GM12892 (cell line): ENCODE measurements at regions not wholly inside any gene's neighbourhood (a gene's known extent, or its start where the extent isn't known, plus 50 kb on each side); places are given as distances from the start of the nearest gene placed in this dataset.
"Not testable (repeated sequence)": the region's sequence is repeated elsewhere in the genome, so short reads cannot be mapped to it uniquely, and the experiment has no call there.

ENCODE experiments used
- POLR2A ChIP-seq: IDR thresholded peaks from 2 replicates; pipeline ENCODE4 v1.6.1; 2011; ENCODE audit warnings: low read depth, low read length, control low read depth
- POLR2AphosphoS5 ChIP-seq: IDR thresholded peaks from 2 replicates; pipeline ENCODE4 v1.6.1; 2011; ENCODE audit warnings: low read depth, low read length, control low read depth
- TAF1 ChIP-seq: IDR thresholded peaks from 2 replicates; pipeline ENCODE4 v1.6.1; 2011; ENCODE audit warnings: low read depth, mild to moderate bottlenecking, control low read depth, low read length, borderline replicate concordance

DNA sequence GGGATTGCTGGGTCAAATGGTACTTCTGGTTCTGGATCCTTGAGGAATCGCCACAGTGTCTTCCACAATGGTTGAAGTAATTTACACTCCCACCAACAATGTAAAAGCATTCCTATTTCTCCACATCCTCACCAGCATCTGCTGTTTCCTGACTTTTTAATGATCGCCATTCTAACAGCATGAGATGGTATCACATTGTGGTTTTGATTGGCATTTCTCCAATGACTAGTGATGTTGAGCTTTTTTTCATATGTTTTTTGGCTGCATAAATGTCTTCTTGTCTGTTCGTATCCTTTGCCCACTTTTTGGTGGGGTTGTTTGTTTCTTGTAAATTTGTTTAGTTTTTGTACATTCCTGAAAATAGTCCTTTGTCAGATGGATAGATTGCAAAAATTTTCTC lies 2125.7 kb downstream of the PCDH9 start:
- TF ChIP-seq POLR2A, POLR2AphosphoS5, TAF1: not testable (repeated sequence)
